HL-60 (cell line): ENCODE measurements at regions not wholly inside any gene's neighbourhood (a gene's known extent, or its start where the extent isn't known, plus 50 kb on each side); places are given as distances from the start of the nearest gene placed in this dataset.

ENCODE experiments used
- DNase-seq, 2 experiments: peaks; one replicate each; pipeline ENCODE4 v3.0.0-alpha.2; 2010 to 2020; ENCODE audit warnings: low read depth in 1 of 2, low spot score in 1 of 2
- H3K27ac ChIP-seq: fragments of 250-450 bp; sonication (Bioruptor Pico); replicated peaks from 2 replicates; pipeline ENCODE4 v1.5.1; 2020; ENCODE audit warnings: mild to moderate bottlenecking, moderate library complexity
- H3K27me3 ChIP-seq: fragments of 250-450 bp; sonication (Bioruptor Pico); 2 replicates; pipeline ENCODE4 v1.5.1; 2021; ENCODE audit warnings: mild to moderate bottlenecking, moderate library complexity; ENCODE audit not compliant: insufficient read depth, poor library complexity, severe bottlenecking
- H3K4me3 ChIP-seq: replicated peaks from 2 replicates; pipeline ENCODE4 v1.5.1; 2011; ENCODE audit warnings: mild to moderate bottlenecking, control low read depth, low read length; ENCODE audit not compliant: insufficient read depth
- GABPA ChIP-seq: IDR thresholded peaks from 2 replicates; pipeline ENCODE4 v1.6.1; 2012; ENCODE audit warnings: low read depth
- POLR2AphosphoS5 ChIP-seq: IDR thresholded peaks from 2 replicates; pipeline ENCODE4 v1.6.1; 2012; ENCODE audit warnings: low read depth
- SPI1 ChIP-seq: IDR thresholded peaks from 2 replicates; pipeline ENCODE4 v1.6.1; 2012; ENCODE audit warnings: low read depth, mild to moderate bottlenecking, borderline replicate concordance
- TF ChIP-seq, protein P1 (sequence below): IDR thresholded peaks from one replicate; pipeline ENCODE4 v1.5.1; 2011; ENCODE audit warnings: low read length, control low read depth, inconsistent platforms; ENCODE audit not compliant: insufficient read depth
- TF ChIP-seq, protein P2 (sequence below): IDR thresholded peaks from 2 replicates; pipeline ENCODE4 v1.6.1; 2012; ENCODE audit warnings: low read depth; ENCODE audit not compliant: insufficient replicate concordance

DNA sequence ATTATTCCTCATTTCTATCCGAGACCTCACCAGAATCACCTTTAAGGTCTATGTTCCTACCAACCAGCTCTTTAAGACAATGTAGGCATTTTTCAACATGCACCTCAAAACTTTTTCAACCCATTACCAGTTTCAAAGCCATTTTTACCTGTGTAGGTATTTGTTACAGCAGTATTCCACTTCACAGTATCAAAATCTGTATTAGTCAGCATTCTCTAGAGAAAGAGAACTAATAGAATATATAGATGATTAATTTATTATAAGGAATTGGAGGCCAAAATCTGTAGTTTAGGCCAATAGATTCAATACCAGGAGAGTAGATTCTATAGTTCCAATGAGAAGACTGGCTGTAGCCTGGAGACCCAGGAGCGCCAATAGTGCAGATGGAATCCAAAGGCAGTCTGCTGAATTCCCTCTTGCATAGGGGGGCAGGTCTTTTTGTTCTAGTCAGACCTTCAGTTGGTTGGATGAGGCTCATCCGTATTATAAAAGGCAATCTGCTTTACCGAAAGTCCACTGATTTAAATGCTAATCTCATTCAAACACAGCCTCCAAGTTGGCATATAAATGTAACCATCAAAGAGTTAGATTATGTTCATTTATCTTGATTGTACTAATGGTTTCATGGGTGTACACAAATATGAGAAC, 151.6 kb upstream of the SYT1 start:
- no peak overlapping the region for H3K27ac ChIP-seq
- no peak for TF ChIP-seq GABPA
- no peak for TF ChIP-seq SPI1
- TF ChIP-seq, protein P1, sequence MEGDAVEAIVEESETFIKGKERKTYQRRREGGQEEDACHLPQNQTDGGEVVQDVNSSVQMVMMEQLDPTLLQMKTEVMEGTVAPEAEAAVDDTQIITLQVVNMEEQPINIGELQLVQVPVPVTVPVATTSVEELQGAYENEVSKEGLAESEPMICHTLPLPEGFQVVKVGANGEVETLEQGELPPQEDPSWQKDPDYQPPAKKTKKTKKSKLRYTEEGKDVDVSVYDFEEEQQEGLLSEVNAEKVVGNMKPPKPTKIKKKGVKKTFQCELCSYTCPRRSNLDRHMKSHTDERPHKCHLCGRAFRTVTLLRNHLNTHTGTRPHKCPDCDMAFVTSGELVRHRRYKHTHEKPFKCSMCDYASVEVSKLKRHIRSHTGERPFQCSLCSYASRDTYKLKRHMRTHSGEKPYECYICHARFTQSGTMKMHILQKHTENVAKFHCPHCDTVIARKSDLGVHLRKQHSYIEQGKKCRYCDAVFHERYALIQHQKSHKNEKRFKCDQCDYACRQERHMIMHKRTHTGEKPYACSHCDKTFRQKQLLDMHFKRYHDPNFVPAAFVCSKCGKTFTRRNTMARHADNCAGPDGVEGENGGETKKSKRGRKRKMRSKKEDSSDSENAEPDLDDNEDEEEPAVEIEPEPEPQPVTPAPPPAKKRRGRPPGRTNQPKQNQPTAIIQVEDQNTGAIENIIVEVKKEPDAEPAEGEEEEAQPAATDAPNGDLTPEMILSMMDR: no peak
- no peak for DNase-seq
- no peak overlapping the region for H3K4me3 ChIP-seq
- no peaks in the 10 kb centered on the region for H3K27me3 ChIP-seq

DNA sequence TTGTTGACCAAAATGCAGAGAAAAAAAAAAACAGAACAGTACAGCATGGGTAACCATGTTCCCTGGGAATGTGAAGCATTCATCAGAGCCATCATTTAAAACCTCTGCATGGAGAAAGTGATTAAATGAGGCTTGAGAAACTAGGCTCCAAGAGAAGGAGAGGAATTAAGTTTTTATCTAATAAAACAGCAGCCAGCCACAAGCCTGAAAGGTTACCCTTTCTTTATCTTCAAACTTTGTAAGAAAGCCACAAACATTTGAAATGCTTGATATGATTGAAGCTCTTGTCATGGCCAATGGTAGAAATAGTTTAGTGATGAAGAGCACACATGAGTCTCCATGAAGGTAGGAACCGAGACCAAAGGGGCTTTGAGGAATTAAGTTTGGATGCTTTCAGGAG, 144.9 kb upstream of the SYT1 start:
- DNase-seq: no peak
- no peak overlapping the region for H3K4me3 ChIP-seq
- H3K27me3 ChIP-seq: no peaks in the 10 kb centered on the region
- TF ChIP-seq GABPA: no peak
- TF ChIP-seq, protein P2, sequence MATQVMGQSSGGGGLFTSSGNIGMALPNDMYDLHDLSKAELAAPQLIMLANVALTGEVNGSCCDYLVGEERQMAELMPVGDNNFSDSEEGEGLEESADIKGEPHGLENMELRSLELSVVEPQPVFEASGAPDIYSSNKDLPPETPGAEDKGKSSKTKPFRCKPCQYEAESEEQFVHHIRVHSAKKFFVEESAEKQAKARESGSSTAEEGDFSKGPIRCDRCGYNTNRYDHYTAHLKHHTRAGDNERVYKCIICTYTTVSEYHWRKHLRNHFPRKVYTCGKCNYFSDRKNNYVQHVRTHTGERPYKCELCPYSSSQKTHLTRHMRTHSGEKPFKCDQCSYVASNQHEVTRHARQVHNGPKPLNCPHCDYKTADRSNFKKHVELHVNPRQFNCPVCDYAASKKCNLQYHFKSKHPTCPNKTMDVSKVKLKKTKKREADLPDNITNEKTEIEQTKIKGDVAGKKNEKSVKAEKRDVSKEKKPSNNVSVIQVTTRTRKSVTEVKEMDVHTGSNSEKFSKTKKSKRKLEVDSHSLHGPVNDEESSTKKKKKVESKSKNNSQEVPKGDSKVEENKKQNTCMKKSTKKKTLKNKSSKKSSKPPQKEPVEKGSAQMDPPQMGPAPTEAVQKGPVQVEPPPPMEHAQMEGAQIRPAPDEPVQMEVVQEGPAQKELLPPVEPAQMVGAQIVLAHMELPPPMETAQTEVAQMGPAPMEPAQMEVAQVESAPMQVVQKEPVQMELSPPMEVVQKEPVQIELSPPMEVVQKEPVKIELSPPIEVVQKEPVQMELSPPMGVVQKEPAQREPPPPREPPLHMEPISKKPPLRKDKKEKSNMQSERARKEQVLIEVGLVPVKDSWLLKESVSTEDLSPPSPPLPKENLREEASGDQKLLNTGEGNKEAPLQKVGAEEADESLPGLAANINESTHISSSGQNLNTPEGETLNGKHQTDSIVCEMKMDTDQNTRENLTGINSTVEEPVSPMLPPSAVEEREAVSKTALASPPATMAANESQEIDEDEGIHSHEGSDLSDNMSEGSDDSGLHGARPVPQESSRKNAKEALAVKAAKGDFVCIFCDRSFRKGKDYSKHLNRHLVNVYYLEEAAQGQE: no peak
- TF ChIP-seq, protein P1: no peak
- no peak for TF ChIP-seq SPI1
- TF ChIP-seq POLR2AphosphoS5: no peak
- H3K27ac ChIP-seq: no peak overlapping the region

DNA sequence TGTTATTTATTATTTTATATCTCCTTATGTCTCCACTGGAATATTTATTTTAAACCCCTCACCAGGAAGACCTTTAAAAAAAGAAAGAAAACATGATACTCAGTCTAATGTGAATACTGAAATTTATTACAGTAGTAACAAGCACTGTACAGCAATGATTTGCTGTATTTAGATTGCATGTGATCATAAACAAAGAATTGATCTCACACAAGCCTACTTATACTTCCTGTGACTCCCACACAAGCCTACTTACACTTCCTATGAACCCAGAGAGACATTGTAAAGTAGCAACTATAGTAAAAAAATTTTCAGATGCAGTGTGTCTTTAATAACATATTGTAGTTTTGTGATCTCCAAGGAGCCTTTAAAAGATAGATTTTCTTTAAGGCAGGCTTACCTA, 142.7 kb upstream of the SYT1 start:
- H3K27me3 ChIP-seq: no peaks in the 10 kb centered on the region
- no peak for DNase-seq
- TF ChIP-seq, protein P1: no peak
- no peak for TF ChIP-seq GABPA
- TF ChIP-seq, protein P2: no peak
- no peak for TF ChIP-seq POLR2AphosphoS5
- TF ChIP-seq SPI1: no peak

DNA sequence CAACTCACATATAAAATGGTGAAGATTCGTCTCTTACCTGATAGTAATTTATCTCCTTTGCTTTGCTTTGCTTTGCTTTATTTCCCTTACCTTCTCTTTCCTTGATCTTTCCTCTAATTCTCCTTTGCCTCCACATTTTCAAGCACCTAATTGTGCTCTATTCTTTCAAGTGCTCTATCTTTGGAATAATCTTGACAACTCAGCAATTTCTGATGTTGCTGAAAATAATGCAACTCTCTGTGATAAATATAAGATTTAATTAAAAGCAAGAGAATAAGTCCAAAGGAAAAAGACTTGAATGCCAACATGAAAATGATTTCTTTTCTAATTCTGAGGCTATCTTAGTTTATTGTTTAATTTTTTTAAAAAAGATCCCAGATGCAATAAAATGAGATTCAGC, 139.5 kb upstream of the SYT1 start:
- no peak overlapping the region for H3K4me3 ChIP-seq
- TF ChIP-seq GABPA (no peak), POLR2AphosphoS5 (no peak), SPI1 (no peak)
- TF ChIP-seq, protein P1: no peak
- TF ChIP-seq, protein P2: no peak
- no peaks in the 10 kb centered on the region for H3K27me3 ChIP-seq
- DNase-seq: no peak
- H3K27ac ChIP-seq: no peak overlapping the region

More for the DNA sequence above, 142.7 kb upstream of the SYT1 start:
- Histone ChIP-seq H3K4me3 (no peak overlapping the region), H3K27ac (no peak overlapping the region)
